Kidney (tissue), 13 donors: ENCODE measurements at regions not wholly inside any gene's neighbourhood (a gene's known extent, or its start where the extent isn't known, plus 50 kb on each side); places are given as distances from the start of the nearest gene placed in this dataset.
A peak's percentile ranks its signal among the peaks of the same experiment; 100 is the strongest.

Experiments
- DNase-seq, 5 donors: peaks; one replicate each; pipeline ENCODE4 v3.0.0-alpha.2; 2013 to 2020
- FAIRE-seq: peaks from 2 replicates; lab custom pipeline; 2012; peaks lifted over from hg19 to GRCh38; lab: Jason Lieb, UNC
- H3K27ac ChIP-seq, 2 donors: one replicate each; pipeline ENCODE4 v1.7.0; 2013; ENCODE audit warnings: low read depth in 2 of 2, low read length in 2 of 2, inconsistent platforms in 1 of 2
- H3K27me3 ChIP-seq: one replicate; pipeline ENCODE4 v1.7.1; 2013; ENCODE audit warnings: low read length, inconsistent platforms; ENCODE audit not compliant: control insufficient read depth, insufficient read depth
- H3K36me3 ChIP-seq, 3 donors: one replicate each; pipeline versions ENCODE4 v1.7.0 to v1.7.1; 2013; ENCODE audit warnings: low read length in 3 of 3, control low read depth in 1 of 3, inconsistent platforms in 1 of 3; ENCODE audit not compliant: insufficient read depth in 3 of 3, control insufficient read depth in 2 of 3
- H3K4me1 ChIP-seq, 3 donors: one replicate each; pipeline versions ENCODE4 v1.7.0 to v1.7.1; 2013; ENCODE audit warnings: low read length in 3 of 3, inconsistent platforms in 1 of 3, low read depth in 1 of 3; ENCODE audit not compliant: control insufficient read depth in 2 of 3, insufficient read depth in 2 of 3
- H3K4me3 ChIP-seq, 3 donors: one replicate each; pipeline versions ENCODE4 v1.7.0 to v1.8.1; 2013; ENCODE audit warnings: low read length in 3 of 3, control low read depth in 1 of 3, inconsistent platforms in 1 of 3
- H3K9ac ChIP-seq, 3 donors: one replicate each; pipeline versions ENCODE4 v1.7.0 to v1.7.1; 2013; ENCODE audit warnings: low read length in 3 of 3, control low read depth in 1 of 3, inconsistent platforms in 1 of 3
- H3K9me3 ChIP-seq, 3 donors: one replicate each; pipeline versions ENCODE4 v1.7.0 to v1.7.1; 2013; ENCODE audit warnings: low read length in 3 of 3, control low read depth in 1 of 3, inconsistent platforms in 1 of 3; ENCODE audit not compliant: control insufficient read depth in 2 of 3, insufficient read depth in 1 of 3
- intact Hi-C: fragments of 100-400 bp; cut with DNase I; formaldehyde crosslinking; loops from one replicate; pipeline ENCODE4 v1.11.1; 2022
- TF ChIP-seq, protein P1 (sequence below): IDR thresholded peaks from 3 replicates; pipeline ENCODE4 v1.5.1; 2012; ENCODE audit warnings: mild to moderate bottlenecking, moderate library complexity, borderline replicate concordance; ENCODE audit not compliant: insufficient read depth; ENCODE audit errors: extremely low read depth
- donor health status: control.
- donor health status: control.
- donor health status: control.
- donor health status: control.
- donor health status: control.
- donor health status: DM: yes; HTN: yes; CAD: no.
- donor health status: Normal renal cell carcinoma (clear cell type).

- FAIRE-seq (no peak), DNase-seq (no peak)
- TF ChIP-seq, protein P1, sequence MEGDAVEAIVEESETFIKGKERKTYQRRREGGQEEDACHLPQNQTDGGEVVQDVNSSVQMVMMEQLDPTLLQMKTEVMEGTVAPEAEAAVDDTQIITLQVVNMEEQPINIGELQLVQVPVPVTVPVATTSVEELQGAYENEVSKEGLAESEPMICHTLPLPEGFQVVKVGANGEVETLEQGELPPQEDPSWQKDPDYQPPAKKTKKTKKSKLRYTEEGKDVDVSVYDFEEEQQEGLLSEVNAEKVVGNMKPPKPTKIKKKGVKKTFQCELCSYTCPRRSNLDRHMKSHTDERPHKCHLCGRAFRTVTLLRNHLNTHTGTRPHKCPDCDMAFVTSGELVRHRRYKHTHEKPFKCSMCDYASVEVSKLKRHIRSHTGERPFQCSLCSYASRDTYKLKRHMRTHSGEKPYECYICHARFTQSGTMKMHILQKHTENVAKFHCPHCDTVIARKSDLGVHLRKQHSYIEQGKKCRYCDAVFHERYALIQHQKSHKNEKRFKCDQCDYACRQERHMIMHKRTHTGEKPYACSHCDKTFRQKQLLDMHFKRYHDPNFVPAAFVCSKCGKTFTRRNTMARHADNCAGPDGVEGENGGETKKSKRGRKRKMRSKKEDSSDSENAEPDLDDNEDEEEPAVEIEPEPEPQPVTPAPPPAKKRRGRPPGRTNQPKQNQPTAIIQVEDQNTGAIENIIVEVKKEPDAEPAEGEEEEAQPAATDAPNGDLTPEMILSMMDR: no peak
- H3K27ac ChIP-seq: no peak overlapping the region
- no peaks in the 10 kb centered on the region for H3K9me3 ChIP-seq
- no peaks in the 10 kb centered on the region for H3K4me1 ChIP-seq
- H3K4me3 ChIP-seq: no peak overlapping the region
- H3K27me3 ChIP-seq: no peaks in the 10 kb centered on the region
- H3K36me3 ChIP-seq: no peaks in the 10 kb centered on the region
- intact Hi-C loops: no loop called here
- H3K9ac ChIP-seq: no peak overlapping the region
These were observed 206.1 kb downstream of the TLE3 start for GRCh38 chr15:69891606-69892005.

GRCh38 chr15:69892351-69892750, 205.4 kb downstream of the TLE3 start:
- intact Hi-C loops: no loop called here
- Histone ChIP-seq H3K4me1 (no peaks in the 10 kb centered on the region), H3K27ac (no peak overlapping the region), H3K9me3 (no peaks in the 10 kb centered on the region), H3K27me3 (no peaks in the 10 kb centered on the region), H3K4me3 (no peak overlapping the region), H3K36me3 (no peaks in the 10 kb centered on the region), H3K9ac (no peak overlapping the region)
- FAIRE-seq (no peak), DNase-seq (no peak)
- TF ChIP-seq, protein P1: no peak

DNA sequence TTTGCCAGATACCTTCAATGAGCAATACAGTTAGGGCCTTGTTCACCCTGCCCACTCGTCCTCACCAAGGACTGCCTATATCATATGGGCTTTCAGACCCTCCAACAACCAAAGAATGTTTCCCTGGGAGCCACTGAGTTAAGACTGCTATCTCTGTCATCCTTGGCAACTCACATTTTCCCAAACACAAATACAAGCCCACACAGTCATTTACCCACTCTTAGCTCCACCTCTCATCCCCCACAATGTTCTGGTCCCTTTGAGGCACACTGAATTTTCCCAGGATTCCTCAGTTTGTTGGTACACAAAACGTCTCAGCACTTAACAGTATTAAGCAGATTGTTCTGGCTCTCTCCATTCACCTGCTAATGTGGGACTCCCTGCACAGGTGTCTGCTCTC, 204.6 kb downstream of the TLE3 start:
- no peak overlapping the region for H3K27ac ChIP-seq
- H3K27me3 ChIP-seq: no peaks in the 10 kb centered on the region
- H3K4me3 ChIP-seq: no peak overlapping the region
- H3K4me1 ChIP-seq: no peaks in the 10 kb centered on the region
- intact Hi-C loops: no loop called here
- H3K36me3 ChIP-seq: no peaks in the 10 kb centered on the region
- H3K9ac ChIP-seq: no peak overlapping the region
- FAIRE-seq (no peak), DNase-seq (no peak)
- no peaks in the 10 kb centered on the region for H3K9me3 ChIP-seq
- TF ChIP-seq, protein P1: no peak

DNA sequence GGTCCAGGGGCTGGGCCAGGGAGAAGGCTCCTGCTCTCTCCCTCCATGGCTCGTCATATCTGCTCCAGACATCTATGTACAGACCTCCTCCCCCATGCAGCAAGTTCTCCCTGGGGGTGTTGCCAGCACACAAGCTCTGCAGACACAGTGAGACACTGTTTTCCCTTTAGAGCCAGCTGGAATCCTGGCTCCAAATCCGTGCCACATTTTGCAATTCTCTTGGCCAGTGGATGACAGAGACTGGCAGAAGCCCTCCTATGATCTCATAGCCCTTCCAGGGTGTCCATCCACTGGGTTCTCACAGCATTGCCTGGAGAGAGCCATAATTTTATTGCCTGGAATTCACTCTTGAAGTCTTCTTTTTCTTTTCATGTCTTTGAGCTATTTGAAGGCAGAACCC, 203.9 kb downstream of the TLE3 start:
- H3K4me1 ChIP-seq: no peaks in the 10 kb centered on the region
- no peak overlapping the region for H3K4me3 ChIP-seq
- FAIRE-seq: no peak
- no peaks in the 10 kb centered on the region for H3K36me3 ChIP-seq
- no peak overlapping the region for H3K9ac ChIP-seq
- H3K27ac ChIP-seq: no peak overlapping the region
- TF ChIP-seq, protein P1: no peak
- peak in 4 of 5 donors; percentile 50 to 62 (median 56) for DNase-seq
- H3K9me3 ChIP-seq: no peaks in the 10 kb centered on the region
- H3K27me3 ChIP-seq: no peaks in the 10 kb centered on the region
- intact Hi-C loops: no loop called here
